HepG2 (cell line): ENCODE measurements at regions not wholly inside any gene's neighbourhood (a gene's known extent, or its start where the extent isn't known, plus 50 kb on each side); places are given as distances from the start of the nearest gene placed in this dataset.
A peak's percentile ranks its signal among the peaks of the same experiment; 100 is the strongest.

Source experiments
- CREB1 ChIP-seq, 2 experiments: fragments of 450-650 bp in 1 of 2; IDR thresholded peaks; 2 replicates each; pipeline ENCODE4 v1.6.1; 2016 to 2017; ENCODE audit warnings: control low read depth in 1 of 2, mild to moderate bottlenecking in 1 of 2, missing compliant biosample characterization in 1 of 2, missing genetic modification characterization in 1 of 2
- FOXP1 ChIP-seq, 2 experiments: fragments of 450-650 bp in 1 of 2; IDR thresholded peaks; 2 replicates each; pipeline ENCODE4 v1.6.1; 2017 to 2018; ENCODE audit warnings: antibody characterized with exemption in 1 of 2
- SIN3A ChIP-seq: IDR thresholded peaks from 2 replicates; pipeline ENCODE4 v1.6.1; 2011; ENCODE audit warnings: low read depth, mild to moderate bottlenecking, control low read depth, low read length, borderline replicate concordance
- ZBTB42 ChIP-seq: sonication (generic); formaldehyde crosslinking; IDR thresholded peaks from 2 replicates; pipeline ENCODE4 v1.5.0; 2020; ENCODE audit warnings: mild to moderate bottlenecking, missing genetic modification reagents
- ZFAT ChIP-seq: sonication (generic); formaldehyde crosslinking; conservative IDR thresholded peaks from 2 replicates; pipeline ENCODE4 v1.8.1; 2023; ENCODE audit warnings: missing genetic modification reagents, inconsistent platforms
- ZNF589 ChIP-seq: sonication (generic); formaldehyde crosslinking; conservative IDR thresholded peaks from 2 replicates; pipeline ENCODE4 v1.8.0; 2022; ENCODE audit warnings: mild to moderate bottlenecking, moderate library complexity, missing genetic modification reagents
- ZNF616 ChIP-seq: sonication (generic); formaldehyde crosslinking; IDR thresholded peaks from 2 replicates; pipeline ENCODE4 v1.5.0; 2020; ENCODE audit warnings: low read depth, mild to moderate bottlenecking, missing genetic modification reagents
- TF ChIP-seq, protein P1 (sequence below), 2 experiments: fragments of 450-650 bp in 1 of 2; sonication (generic) in 1 of 2; formaldehyde crosslinking in 1 of 2; IDR thresholded peaks; 2 replicates each; pipeline versions ENCODE4 v1.6.1 to v1.8.0; 2016 to 2022; ENCODE audit warnings: antibody characterized with exemption in 1 of 2, mild to moderate bottlenecking in 1 of 2, missing genetic modification reagents in 1 of 2
- TF ChIP-seq, protein P2 (sequence below): sonication (generic); formaldehyde crosslinking; conservative IDR thresholded peaks from 2 replicates; pipeline ENCODE4 v1.8.0; 2022; ENCODE audit warnings: mild to moderate bottlenecking, moderate library complexity, missing genetic modification reagents
- TF ChIP-seq, protein P3 (sequence below): IDR thresholded peaks from 2 replicates; pipeline ENCODE4 v1.6.1; 2016; ENCODE audit warnings: low read depth, borderline replicate concordance
- TF ChIP-seq, protein P4 (sequence below): sonication (generic); formaldehyde crosslinking; IDR thresholded peaks from 2 replicates; pipeline ENCODE4 v1.9.0; 2021; ENCODE audit warnings: missing genetic modification reagents, borderline replicate concordance

DNA sequence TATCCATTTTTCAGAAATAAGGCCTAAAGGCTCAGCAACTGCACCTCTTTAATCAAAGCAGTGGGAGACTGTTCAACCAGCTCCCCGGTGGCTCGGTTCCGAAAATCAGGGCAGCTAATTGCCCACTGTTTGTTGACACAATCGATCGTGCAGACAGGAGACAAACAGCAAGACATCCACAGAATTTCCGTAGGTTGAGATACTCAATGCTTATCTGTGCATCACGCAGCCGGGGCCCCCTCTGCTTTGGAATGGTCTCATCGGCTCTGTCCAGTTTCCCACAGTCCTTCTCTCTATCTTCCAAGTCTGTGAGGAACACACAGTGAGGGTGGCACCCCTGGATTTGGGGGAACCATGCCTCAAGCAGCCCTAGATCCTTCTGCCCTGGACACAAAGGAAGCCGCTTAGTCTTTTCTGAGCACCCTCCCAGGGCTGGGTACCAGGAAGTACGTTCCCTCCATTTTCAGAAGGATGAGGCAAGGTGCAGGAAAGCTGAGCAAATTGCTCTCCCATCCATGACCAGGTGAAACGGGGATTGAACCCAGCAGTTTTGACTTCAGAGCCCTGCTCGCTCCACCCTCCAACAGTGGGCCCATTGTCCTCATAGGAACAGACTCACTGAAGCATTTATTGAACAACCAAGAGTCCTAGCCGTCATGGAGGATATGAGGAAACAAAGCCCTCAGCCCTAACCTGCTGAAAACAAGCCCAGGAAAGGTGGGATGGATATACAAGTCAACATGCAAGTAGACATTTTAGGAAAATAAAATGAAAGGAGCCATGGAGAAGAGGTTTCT, 70.7 kb downstream of the C16orf95 start (continued):
- TF ChIP-seq, protein P1, sequence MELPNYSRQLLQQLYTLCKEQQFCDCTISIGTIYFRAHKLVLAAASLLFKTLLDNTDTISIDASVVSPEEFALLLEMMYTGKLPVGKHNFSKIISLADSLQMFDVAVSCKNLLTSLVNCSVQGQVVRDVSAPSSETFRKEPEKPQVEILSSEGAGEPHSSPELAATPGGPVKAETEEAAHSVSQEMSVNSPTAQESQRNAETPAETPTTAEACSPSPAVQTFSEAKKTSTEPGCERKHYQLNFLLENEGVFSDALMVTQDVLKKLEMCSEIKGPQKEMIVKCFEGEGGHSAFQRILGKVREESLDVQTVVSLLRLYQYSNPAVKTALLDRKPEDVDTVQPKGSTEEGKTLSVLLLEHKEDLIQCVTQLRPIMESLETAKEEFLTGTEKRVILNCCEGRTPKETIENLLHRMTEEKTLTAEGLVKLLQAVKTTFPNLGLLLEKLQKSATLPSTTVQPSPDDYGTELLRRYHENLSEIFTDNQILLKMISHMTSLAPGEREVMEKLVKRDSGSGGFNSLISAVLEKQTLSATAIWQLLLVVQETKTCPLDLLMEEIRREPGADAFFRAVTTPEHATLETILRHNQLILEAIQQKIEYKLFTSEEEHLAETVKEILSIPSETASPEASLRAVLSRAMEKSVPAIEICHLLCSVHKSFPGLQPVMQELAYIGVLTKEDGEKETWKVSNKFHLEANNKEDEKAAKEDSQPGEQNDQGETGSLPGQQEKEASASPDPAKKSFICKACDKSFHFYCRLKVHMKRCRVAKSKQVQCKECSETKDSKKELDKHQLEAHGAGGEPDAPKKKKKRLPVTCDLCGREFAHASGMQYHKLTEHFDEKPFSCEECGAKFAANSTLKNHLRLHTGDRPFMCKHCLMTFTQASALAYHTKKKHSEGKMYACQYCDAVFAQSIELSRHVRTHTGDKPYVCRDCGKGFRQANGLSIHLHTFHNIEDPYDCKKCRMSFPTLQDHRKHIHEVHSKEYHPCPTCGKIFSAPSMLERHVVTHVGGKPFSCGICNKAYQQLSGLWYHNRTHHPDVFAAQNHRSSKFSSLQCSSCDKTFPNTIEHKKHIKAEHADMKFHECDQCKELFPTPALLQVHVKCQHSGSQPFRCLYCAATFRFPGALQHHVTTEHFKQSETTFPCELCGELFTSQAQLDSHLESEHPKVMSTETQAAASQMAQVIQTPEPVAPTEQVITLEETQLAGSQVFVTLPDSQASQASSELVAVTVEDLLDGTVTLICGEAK (IDR thresholded peaks at IDR 0.05), result no peak
- TF ChIP-seq, protein P1 (CRISPR knock-in tag; IDR thresholded peaks at IDR 0.05), result 0 out of 2 replicates have a peak, but pooled peaks have one; percentile 12
- no peak for TF ChIP-seq CREB1 (IDR thresholded peaks at IDR 0.05)
- TF ChIP-seq CREB1 (CRISPR knock-in tag; IDR thresholded peaks at IDR 0.05), result no peak
- TF ChIP-seq ZBTB42, result 0 out of 2 replicates have a peak, but pooled peaks have one; percentile 13
- 0 out of 2 replicates have a peak, but pooled peaks have one; percentile 50 for TF ChIP-seq ZNF589
- TF ChIP-seq, protein P2, sequence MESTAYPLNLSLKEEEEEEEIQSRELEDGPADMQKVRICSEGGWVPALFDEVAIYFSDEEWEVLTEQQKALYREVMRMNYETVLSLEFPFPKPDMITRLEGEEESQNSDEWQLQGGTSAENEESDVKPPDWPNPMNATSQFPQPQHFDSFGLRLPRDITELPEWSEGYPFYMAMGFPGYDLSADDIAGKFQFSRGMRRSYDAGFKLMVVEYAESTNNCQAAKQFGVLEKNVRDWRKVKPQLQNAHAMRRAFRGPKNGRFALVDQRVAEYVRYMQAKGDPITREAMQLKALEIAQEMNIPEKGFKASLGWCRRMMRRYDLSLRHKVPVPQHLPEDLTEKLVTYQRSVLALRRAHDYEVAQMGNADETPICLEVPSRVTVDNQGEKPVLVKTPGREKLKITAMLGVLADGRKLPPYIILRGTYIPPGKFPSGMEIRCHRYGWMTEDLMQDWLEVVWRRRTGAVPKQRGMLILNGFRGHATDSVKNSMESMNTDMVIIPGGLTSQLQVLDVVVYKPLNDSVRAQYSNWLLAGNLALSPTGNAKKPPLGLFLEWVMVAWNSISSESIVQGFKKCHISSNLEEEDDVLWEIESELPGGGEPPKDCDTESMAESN (CRISPR knock-in tag), result peak; percentile 86
- TF ChIP-seq FOXP1 (IDR thresholded peaks at IDR 0.05), result no peak
- peak; percentile 87 for TF ChIP-seq FOXP1 (CRISPR knock-in tag; IDR thresholded peaks at IDR 0.05)
- TF ChIP-seq, protein P3, sequence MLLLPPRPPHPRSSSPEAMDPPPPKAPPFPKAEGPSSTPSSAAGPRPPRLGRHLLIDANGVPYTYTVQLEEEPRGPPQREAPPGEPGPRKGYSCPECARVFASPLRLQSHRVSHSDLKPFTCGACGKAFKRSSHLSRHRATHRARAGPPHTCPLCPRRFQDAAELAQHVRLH (CRISPR knock-in tag), result peak; percentile 71; the same call in 1 of the 2 replicates
- no peak for TF ChIP-seq ZNF616 (CRISPR knock-in tag)
- no peak for TF ChIP-seq SIN3A
- TF ChIP-seq, protein P4, sequence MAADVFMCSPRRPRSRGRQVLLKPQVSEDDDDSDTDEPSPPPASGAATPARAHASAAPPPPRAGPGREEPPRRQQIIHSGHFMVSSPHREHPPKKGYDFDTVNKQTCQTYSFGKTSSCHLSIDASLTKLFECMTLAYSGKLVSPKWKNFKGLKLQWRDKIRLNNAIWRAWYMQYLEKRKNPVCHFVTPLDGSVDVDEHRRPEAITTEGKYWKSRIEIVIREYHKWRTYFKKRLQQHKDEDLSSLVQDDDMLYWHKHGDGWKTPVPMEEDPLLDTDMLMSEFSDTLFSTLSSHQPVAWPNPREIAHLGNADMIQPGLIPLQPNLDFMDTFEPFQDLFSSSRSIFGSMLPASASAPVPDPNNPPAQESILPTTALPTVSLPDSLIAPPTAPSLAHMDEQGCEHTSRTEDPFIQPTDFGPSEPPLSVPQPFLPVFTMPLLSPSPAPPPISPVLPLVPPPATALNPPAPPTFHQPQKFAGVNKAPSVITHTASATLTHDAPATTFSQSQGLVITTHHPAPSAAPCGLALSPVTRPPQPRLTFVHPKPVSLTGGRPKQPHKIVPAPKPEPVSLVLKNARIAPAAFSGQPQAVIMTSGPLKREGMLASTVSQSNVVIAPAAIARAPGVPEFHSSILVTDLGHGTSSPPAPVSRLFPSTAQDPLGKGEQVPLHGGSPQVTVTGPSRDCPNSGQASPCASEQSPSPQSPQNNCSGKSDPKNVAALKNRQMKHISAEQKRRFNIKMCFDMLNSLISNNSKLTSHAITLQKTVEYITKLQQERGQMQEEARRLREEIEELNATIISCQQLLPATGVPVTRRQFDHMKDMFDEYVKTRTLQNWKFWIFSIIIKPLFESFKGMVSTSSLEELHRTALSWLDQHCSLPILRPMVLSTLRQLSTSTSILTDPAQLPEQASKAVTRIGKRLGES (CRISPR knock-in tag), result no peak
- no peak for TF ChIP-seq ZFAT (CRISPR knock-in tag)
